GM23338 (cell line): ENCODE measurements at regions not wholly inside any gene's neighbourhood (a gene's known extent, or its start where the extent isn't known, plus 50 kb on each side); places are given as distances from the start of the nearest gene placed in this dataset.

Source experiments
- ATAC-seq: fragments of 200-7000 bp; cut with Tn5 transposase; 3 replicates; pipeline ENCODE4 v1.9.1; 2020
- DNase-seq: peaks from one replicate; pipeline ENCODE4 v3.0.0-alpha.2; 2015; ENCODE audit warnings: low spot score
- H2AFZ ChIP-seq: fragments of 200-600 bp; sonication (generic); 2 replicates; pipeline ENCODE4 v1.8.0; 2016; ENCODE audit warnings: antibody characterized with exemption, mild to moderate bottlenecking, moderate library complexity
- H3F3A ChIP-seq: fragments of 200-600 bp; sonication (generic); replicated peaks from 2 replicates; pipeline ENCODE4 v1.8.0; 2017; ENCODE audit warnings: antibody characterized with exemption, mixed run types, low read depth
- H3K27ac ChIP-seq: fragments of 200-600 bp; sonication (generic); 2 replicates; pipeline ENCODE4 v1.6.1; 2016; ENCODE audit warnings: low read depth
- H3K27me3 ChIP-seq: fragments of 200-600 bp; sonication (generic); 2 replicates; pipeline ENCODE4 v1.8.0; 2016; ENCODE audit warnings: mild to moderate bottlenecking, mixed run types, moderate library complexity; ENCODE audit not compliant: insufficient read depth
- H3K36me3 ChIP-seq: fragments of 200-600 bp; sonication (generic); 2 replicates; pipeline ENCODE4 v1.8.0; 2016; ENCODE audit warnings: mild to moderate bottlenecking; ENCODE audit not compliant: insufficient read depth
- H3K4me1 ChIP-seq: fragments of 200-600 bp; sonication (generic); 2 replicates; pipeline ENCODE4 v1.8.0; 2016; ENCODE audit warnings: mild to moderate bottlenecking, moderate library complexity; ENCODE audit not compliant: insufficient read depth
- H3K4me2 ChIP-seq: fragments of 200-600 bp; sonication (generic); 2 replicates; pipeline ENCODE4 v1.7.1; 2017; ENCODE audit warnings: mixed run types
- H3K4me3 ChIP-seq: fragments of 200-600 bp; sonication (generic); 2 replicates; pipeline ENCODE4 v1.6.1; 2016; ENCODE audit warnings: mixed run types
- H3K79me2 ChIP-seq: fragments of 200-600 bp; sonication (generic); replicated peaks from 2 replicates; pipeline ENCODE4 v1.8.0; 2017; ENCODE audit warnings: mild to moderate bottlenecking; ENCODE audit not compliant: insufficient read depth
- H3K9me2 ChIP-seq: fragments of 200-600 bp; sonication (generic); 2 replicates; pipeline ENCODE4 v1.8.0; 2017; ENCODE audit not compliant: insufficient read depth
- H4K20me1 ChIP-seq: fragments of 200-600 bp; sonication (generic); replicated peaks from 2 replicates; pipeline ENCODE4 v1.8.0; 2017; ENCODE audit warnings: mild to moderate bottlenecking; ENCODE audit not compliant: insufficient read depth
- H3K27ac Mint-ChIP-seq: 2 replicates; pipeline ENCODE4 v1.8.0; 2020; ENCODE audit warnings: inconsistent platforms, mild to moderate bottlenecking, moderate library complexity, mixed read lengths
- H3K27me3 Mint-ChIP-seq: 3 replicates; pipeline ENCODE4 v1.8.0; 2022; ENCODE audit warnings: low read depth, mild to moderate bottlenecking, moderate library complexity, mixed read lengths, inconsistent platforms; ENCODE audit not compliant: insufficient read depth, poor library complexity
- H3K36me3 Mint-ChIP-seq: 3 replicates; pipeline ENCODE4 v1.8.0; 2021; ENCODE audit warnings: low read depth, mild to moderate bottlenecking, inconsistent platforms, moderate library complexity, mixed read lengths
- H3K4me1 Mint-ChIP-seq: 3 replicates; pipeline ENCODE4 v1.8.0; 2020; ENCODE audit warnings: mild to moderate bottlenecking, inconsistent platforms, mixed read lengths
- H3K4me3 Mint-ChIP-seq: 3 replicates; pipeline ENCODE4 v1.8.0; 2021; ENCODE audit warnings: moderate library complexity, mild to moderate bottlenecking, inconsistent platforms, mixed read lengths
- H3K9me3 Mint-ChIP-seq: 3 replicates; pipeline ENCODE4 v1.8.0; 2020; ENCODE audit warnings: moderate library complexity, mild to moderate bottlenecking, inconsistent platforms, mixed read lengths
- CREB1 ChIP-seq: fragments of 250-450 bp; sonication (Bioruptor Pico); IDR thresholded peaks from 2 replicates; pipeline ENCODE4 v1.5.0; 2020; ENCODE audit warnings: low read depth, mild to moderate bottlenecking, moderate library complexity
- EZH2 ChIP-seq: fragments of 200-600 bp; sonication (generic); IDR thresholded peaks from one replicate; pipeline ENCODE4 v1.8.0; 2017; ENCODE audit warnings: antibody characterized with exemption, mild to moderate bottlenecking, low read depth; ENCODE audit not compliant: unreplicated experiment
- EZH2phosphoT487 ChIP-seq: fragments of 200-600 bp; sonication (generic); IDR thresholded peaks from one replicate; pipeline ENCODE4 v1.8.1; 2018; ENCODE audit warnings: antibody characterized with exemption; ENCODE audit not compliant: unreplicated experiment
- JUNB ChIP-seq: IDR thresholded peaks from one replicate; pipeline ENCODE4 v1.6.1; 2016; ENCODE audit warnings: antibody characterized with exemption; ENCODE audit not compliant: unreplicated experiment
- NANOG ChIP-seq: IDR thresholded peaks from 2 replicates; pipeline ENCODE4 v1.6.1; 2016; ENCODE audit warnings: antibody characterized with exemption, borderline replicate concordance
- POLR2AphosphoS5 ChIP-seq: IDR thresholded peaks from 2 replicates; pipeline ENCODE4 v1.6.1; 2016; ENCODE audit warnings: antibody characterized with exemption, low read depth
- ZNF114 ChIP-seq: fragments of 250-450 bp; sonication (Bioruptor Pico); IDR thresholded peaks from 2 replicates; pipeline ENCODE4 v1.5.0; 2020; ENCODE audit warnings: mild to moderate bottlenecking, moderate library complexity
- TF ChIP-seq, protein P1 (sequence below), 2 experiments: fragments of 200-600 bp in 1 of 2; sonication (generic) in 1 of 2; conservative IDR thresholded peaks; 2 replicates each; pipeline versions ENCODE4 v1.5.1 to v1.6.1; 2016 to 2017; ENCODE audit warnings: antibody characterized with exemption in 2 of 2, low read depth in 2 of 2, mild to moderate bottlenecking in 2 of 2, moderate library complexity in 1 of 2
- TF ChIP-seq, protein P2 (sequence below): fragments of 250-450 bp; sonication (Bioruptor Pico); IDR thresholded peaks from 2 replicates; pipeline ENCODE4 v1.5.0; 2020; ENCODE audit warnings: mild to moderate bottlenecking, moderate library complexity
- TF ChIP-seq, protein P3 (sequence below): IDR thresholded peaks from one replicate; pipeline ENCODE4 v1.6.1; 2018; ENCODE audit warnings: antibody characterized with exemption; ENCODE audit not compliant: unreplicated experiment

DNA sequence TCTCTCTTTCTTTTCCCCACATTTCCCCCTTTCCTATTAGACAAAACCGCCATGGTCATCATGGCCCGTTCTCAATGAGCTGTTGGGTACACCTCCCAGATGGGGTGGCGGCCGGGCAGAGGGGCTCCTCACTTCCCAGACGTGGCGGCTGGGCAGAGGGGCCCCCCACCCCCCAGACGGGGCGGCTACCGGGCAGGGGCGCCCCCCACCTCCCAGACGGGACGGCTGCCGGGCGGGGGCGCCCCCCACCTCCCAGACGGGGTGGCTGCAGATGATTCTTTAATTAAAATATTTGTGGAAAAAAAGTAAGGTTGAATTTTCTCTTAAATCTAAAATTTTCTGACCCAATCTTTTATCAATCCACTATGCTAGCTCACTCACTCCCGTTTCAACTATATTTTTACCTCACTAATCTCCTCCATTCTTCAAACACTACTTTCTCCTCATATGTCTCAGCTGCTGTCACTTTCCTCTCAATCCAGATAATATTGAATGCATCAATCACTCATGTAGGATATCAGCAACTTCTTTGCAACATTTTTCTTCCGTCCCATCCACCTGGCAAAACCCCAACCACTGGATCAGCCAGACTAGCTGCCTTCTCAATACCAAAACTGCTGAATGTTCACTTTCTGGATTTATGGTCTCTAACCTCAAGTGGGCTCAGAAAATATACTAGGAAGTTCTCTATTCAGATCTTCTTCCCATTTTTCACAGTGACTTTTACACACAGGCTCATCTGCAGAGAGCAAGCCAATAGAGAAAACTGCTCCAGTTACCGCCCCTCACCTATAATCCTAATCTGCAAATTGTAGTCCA is 81.1 kb upstream of the TRIM24 start:
- Mint-ChIP-seq H3K4me3 (no peak overlapping the region), H3K27ac (no peak overlapping the region), H3K27me3 (no peaks in the 10 kb centered on the region), H3K4me1 (no peaks in the 10 kb centered on the region), H3K36me3 (peaks cover 8% of the 10 kb centered on the region), H3K9me3 (peaks cover 5% of the 10 kb centered on the region)
- TF ChIP-seq, protein P1, sequence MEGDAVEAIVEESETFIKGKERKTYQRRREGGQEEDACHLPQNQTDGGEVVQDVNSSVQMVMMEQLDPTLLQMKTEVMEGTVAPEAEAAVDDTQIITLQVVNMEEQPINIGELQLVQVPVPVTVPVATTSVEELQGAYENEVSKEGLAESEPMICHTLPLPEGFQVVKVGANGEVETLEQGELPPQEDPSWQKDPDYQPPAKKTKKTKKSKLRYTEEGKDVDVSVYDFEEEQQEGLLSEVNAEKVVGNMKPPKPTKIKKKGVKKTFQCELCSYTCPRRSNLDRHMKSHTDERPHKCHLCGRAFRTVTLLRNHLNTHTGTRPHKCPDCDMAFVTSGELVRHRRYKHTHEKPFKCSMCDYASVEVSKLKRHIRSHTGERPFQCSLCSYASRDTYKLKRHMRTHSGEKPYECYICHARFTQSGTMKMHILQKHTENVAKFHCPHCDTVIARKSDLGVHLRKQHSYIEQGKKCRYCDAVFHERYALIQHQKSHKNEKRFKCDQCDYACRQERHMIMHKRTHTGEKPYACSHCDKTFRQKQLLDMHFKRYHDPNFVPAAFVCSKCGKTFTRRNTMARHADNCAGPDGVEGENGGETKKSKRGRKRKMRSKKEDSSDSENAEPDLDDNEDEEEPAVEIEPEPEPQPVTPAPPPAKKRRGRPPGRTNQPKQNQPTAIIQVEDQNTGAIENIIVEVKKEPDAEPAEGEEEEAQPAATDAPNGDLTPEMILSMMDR (conservative IDR thresholded peaks at IDR 0.05; ENCODE audit: low read depth in 2 of 2) = no peak
- TF ChIP-seq NANOG (no peak), CREB1 (CRISPR knock-in tag) (no peak), JUNB (no peak), ZNF114 (no peak), POLR2AphosphoS5 (no peak), EZH2 (no peak), EZH2phosphoT487 (no peak)
- TF ChIP-seq, protein P2, sequence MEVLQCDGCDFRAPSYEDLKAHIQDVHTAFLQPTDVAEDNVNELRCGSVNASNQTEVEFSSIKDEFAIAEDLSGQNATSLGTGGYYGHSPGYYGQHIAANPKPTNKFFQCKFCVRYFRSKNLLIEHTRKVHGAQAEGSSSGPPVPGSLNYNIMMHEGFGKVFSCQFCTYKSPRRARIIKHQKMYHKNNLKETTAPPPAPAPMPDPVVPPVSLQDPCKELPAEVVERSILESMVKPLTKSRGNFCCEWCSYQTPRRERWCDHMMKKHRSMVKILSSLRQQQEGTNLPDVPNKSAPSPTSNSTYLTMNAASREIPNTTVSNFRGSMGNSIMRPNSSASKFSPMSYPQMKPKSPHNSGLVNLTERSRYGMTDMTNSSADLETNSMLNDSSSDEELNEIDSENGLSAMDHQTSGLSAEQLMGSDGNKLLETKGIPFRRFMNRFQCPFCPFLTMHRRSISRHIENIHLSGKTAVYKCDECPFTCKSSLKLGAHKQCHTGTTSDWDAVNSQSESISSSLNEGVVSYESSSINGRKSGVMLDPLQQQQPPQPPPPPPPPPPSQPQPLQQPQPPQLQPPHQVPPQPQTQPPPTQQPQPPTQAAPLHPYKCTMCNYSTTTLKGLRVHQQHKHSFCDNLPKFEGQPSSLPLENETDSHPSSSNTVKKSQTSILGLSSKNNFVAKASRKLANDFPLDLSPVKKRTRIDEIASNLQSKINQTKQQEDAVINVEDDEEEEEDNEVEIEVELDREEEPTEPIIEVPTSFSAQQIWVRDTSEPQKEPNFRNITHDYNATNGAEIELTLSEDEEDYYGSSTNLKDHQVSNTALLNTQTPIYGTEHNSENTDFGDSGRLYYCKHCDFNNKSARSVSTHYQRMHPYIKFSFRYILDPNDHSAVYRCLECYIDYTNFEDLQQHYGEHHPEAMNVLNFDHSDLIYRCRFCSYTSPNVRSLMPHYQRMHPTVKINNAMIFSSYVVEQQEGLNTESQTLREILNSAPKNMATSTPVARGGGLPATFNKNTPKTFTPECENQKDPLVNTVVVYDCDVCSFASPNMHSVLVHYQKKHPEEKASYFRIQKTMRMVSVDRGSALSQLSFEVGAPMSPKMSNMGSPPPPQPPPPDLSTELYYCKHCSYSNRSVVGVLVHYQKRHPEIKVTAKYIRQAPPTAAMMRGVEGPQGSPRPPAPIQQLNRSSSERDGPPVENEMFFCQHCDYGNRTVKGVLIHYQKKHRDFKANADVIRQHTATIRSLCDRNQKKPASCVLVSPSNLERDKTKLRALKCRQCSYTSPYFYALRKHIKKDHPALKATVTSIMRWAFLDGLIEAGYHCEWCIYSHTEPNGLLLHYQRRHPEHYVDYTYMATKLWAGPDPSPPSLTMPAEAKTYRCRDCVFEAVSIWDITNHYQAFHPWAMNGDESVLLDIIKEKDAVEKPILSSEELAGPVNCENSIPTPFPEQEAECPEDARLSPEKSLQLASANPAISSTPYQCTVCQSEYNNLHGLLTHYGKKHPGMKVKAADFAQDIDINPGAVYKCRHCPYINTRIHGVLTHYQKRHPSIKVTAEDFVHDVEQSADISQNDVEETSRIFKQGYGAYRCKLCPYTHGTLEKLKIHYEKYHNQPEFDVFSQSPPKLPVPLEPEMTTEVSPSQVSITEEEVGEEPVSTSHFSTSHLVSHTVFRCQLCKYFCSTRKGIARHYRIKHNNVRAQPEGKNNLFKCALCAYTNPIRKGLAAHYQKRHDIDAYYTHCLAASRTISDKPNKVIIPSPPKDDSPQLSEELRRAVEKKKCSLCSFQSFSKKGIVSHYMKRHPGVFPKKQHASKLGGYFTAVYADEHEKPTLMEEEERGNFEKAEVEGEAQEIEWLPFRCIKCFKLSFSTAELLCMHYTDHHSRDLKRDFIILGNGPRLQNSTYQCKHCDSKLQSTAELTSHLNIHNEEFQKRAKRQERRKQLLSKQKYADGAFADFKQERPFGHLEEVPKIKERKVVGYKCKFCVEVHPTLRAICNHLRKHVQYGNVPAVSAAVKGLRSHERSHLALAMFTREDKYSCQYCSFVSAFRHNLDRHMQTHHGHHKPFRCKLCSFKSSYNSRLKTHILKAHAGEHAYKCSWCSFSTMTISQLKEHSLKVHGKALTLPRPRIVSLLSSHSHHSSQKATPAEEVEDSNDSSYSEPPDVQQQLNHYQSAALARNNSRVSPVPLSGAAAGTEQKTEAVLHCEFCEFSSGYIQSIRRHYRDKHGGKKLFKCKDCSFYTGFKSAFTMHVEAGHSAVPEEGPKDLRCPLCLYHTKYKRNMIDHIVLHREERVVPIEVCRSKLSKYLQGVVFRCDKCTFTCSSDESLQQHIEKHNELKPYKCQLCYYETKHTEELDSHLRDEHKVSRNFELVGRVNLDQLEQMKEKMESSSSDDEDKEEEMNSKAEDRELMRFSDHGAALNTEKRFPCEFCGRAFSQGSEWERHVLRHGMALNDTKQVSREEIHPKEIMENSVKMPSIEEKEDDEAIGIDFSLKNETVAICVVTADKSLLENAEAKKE (CRISPR knock-in tag) = no peak
- TF ChIP-seq, protein P3, sequence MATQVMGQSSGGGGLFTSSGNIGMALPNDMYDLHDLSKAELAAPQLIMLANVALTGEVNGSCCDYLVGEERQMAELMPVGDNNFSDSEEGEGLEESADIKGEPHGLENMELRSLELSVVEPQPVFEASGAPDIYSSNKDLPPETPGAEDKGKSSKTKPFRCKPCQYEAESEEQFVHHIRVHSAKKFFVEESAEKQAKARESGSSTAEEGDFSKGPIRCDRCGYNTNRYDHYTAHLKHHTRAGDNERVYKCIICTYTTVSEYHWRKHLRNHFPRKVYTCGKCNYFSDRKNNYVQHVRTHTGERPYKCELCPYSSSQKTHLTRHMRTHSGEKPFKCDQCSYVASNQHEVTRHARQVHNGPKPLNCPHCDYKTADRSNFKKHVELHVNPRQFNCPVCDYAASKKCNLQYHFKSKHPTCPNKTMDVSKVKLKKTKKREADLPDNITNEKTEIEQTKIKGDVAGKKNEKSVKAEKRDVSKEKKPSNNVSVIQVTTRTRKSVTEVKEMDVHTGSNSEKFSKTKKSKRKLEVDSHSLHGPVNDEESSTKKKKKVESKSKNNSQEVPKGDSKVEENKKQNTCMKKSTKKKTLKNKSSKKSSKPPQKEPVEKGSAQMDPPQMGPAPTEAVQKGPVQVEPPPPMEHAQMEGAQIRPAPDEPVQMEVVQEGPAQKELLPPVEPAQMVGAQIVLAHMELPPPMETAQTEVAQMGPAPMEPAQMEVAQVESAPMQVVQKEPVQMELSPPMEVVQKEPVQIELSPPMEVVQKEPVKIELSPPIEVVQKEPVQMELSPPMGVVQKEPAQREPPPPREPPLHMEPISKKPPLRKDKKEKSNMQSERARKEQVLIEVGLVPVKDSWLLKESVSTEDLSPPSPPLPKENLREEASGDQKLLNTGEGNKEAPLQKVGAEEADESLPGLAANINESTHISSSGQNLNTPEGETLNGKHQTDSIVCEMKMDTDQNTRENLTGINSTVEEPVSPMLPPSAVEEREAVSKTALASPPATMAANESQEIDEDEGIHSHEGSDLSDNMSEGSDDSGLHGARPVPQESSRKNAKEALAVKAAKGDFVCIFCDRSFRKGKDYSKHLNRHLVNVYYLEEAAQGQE = no peak
- no peaks in the 10 kb centered on the region for H3K79me2 ChIP-seq
- no peak overlapping the region for H2AFZ ChIP-seq
- ATAC-seq (no peak), DNase-seq (no peak)
- no peaks in the 10 kb centered on the region for H3K27me3 ChIP-seq
- H3K36me3 ChIP-seq = no peaks in the 10 kb centered on the region
- H3F3A ChIP-seq = no peaks in the 10 kb centered on the region
- no peaks in the 10 kb centered on the region for H3K4me1 ChIP-seq
- H4K20me1 ChIP-seq = no peaks in the 10 kb centered on the region
- H3K4me2 ChIP-seq = no peak overlapping the region
- H3K9me2 ChIP-seq = no peaks in the 10 kb centered on the region
- H3K27ac ChIP-seq = no peak overlapping the region
- no peak overlapping the region for H3K4me3 ChIP-seq
